Dendritic cell treated with granulocyte-macrophage colony-stimulating factor and Interleukin-4, amounts not matched to agents 40 ng/mL and 50 ng/mL, for 4 days (primary cell): ENCODE measurements at regions not wholly inside any gene's neighbourhood (a gene's known extent, or its start where the extent isn't known, plus 50 kb on each side); places are given as distances from the start of the nearest gene placed in this dataset.

Experiments used
- H3K27ac Mint-ChIP-seq: one replicate; pipeline ENCODE4 v1.8.0; 2022; ENCODE audit warnings: mild to moderate bottlenecking, mixed read lengths
- H3K27me3 Mint-ChIP-seq: one replicate; pipeline ENCODE4 v1.8.0; 2022; ENCODE audit warnings: mild to moderate bottlenecking, mixed read lengths
- H3K36me3 Mint-ChIP-seq: one replicate; pipeline ENCODE4 v1.8.0; 2022; ENCODE audit warnings: low read depth, mixed read lengths
- H3K4me1 Mint-ChIP-seq: one replicate; pipeline ENCODE4 v1.8.0; 2022; ENCODE audit warnings: low read depth, mixed read lengths
- H3K4me3 Mint-ChIP-seq: one replicate; pipeline ENCODE4 v1.8.0; 2022; ENCODE audit warnings: mild to moderate bottlenecking, moderate library complexity, mixed read lengths
- H3K9me3 Mint-ChIP-seq: one replicate; pipeline ENCODE4 v1.8.0; 2022; ENCODE audit warnings: mixed read lengths
- intact Hi-C: fragments of 100-400 bp; cut with micrococcal nuclease; formaldehyde crosslinking; loops from one replicate; pipeline ENCODE4 v1.15.0; 2022

DNA sequence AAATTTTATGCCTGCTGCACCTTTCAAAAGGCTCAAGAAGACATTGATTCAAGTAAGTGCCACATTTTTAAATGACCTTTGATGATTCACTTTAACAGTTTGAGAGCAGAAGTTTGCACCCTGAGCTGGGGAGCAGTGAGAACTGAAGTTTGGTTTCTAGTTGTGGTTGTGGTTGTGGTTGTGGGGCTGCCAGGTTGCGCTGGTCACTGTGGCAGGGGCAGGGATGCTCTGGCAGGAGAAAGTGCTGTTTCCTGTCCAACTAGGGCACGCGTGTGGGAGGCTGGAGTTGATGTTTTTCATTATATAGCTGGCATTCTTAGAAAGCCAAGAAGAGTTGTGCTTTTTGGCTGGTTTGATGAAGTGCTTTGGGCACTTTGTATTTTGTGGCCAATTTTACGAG, 339.7 kb upstream of the NR2F2 start:
- Mint-ChIP-seq H3K27ac (no peak overlapping the region), H3K9me3 (no peaks in the 10 kb centered on the region), H3K4me3 (no peak overlapping the region), H3K27me3 (peaks cover 2% of the 10 kb centered on the region), H3K36me3 (no peaks in the 10 kb centered on the region), H3K4me1 (no peaks in the 10 kb centered on the region)
- intact Hi-C loops: no loop called here

DNA sequence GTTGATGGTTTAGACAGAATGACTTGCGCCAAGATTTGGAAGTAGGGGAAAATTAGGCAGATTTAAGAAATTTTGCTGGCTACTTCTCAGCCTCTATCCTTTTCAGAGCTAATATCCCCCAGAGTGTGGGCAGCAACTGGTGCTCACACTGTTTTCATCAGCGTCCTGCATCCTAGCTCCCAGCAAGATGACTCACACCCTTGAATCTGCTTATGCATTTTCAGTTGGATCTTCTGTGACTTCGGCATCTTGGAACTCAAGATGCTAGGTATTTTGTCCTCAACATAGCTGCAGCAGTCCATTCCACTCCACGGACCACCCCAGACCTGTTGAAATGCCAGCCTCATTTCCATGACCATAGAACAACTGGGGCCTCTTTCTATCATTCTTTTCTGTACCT, 336.1 kb upstream of the NR2F2 start:
- intact Hi-C loops: no loop called here
- no peaks in the 10 kb centered on the region for H3K36me3 Mint-ChIP-seq
- peaks cover 3% of the 10 kb centered on the region for H3K27me3 Mint-ChIP-seq
- no peaks in the 10 kb centered on the region for H3K9me3 Mint-ChIP-seq
- H3K4me1 Mint-ChIP-seq: no peaks in the 10 kb centered on the region
- H3K4me3 Mint-ChIP-seq: no peak overlapping the region
- H3K27ac Mint-ChIP-seq: no peak overlapping the region

DNA sequence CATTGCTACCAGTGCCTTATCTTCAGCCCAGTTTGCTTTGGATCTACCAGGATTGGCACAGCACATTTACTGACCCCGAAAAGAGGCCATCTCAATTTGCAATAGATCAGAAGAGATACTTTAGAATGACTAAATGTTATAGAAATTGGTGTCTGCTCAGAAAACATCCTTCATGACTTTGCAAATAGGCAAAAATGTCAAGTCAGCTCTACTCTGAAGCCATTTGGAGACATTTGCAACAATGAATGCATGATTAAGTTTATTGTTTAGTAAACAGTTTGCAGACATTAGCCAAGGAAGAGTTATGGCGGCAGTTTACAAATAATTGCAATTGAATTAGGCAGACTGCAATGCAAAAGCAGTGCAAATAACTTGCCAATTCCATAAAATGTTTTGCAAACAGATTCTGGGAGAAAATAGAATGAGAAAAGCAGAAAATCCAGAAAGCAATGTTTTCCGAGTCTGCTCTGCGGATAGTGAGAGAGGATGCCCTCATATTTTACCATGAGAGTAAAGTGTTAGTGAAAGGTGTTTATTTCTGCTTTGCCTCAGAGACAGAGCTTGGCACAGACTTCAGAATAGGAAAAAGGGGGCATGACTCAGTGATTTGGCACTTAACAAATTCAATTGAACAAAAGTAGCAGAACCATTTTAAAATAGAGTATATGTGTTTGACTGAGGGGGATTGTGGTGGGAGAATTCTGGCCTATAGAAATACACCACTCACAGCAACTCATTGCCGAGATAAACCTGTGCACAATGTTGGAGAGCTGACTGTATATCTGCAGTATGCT, 334.9 kb upstream of the NR2F2 start:
- Mint-ChIP-seq H3K27me3 (peaks cover 3% of the 10 kb centered on the region), H3K27ac (no peak overlapping the region), H3K9me3 (no peaks in the 10 kb centered on the region), H3K36me3 (no peaks in the 10 kb centered on the region), H3K4me1 (no peaks in the 10 kb centered on the region), H3K4me3 (no peak overlapping the region)
- intact Hi-C loops: no loop called here

- H3K9me3 Mint-ChIP-seq: no peaks in the 10 kb centered on the region
- no peaks in the 10 kb centered on the region for H3K4me1 Mint-ChIP-seq
- intact Hi-C loops: no loop called here
- H3K4me3 Mint-ChIP-seq: no peak overlapping the region
- peaks cover 3% of the 10 kb centered on the region for H3K27me3 Mint-ChIP-seq
- H3K36me3 Mint-ChIP-seq: no peaks in the 10 kb centered on the region
- no peak overlapping the region for H3K27ac Mint-ChIP-seq
These were observed 334.0 kb upstream of the NR2F2 start for GRCh38 chr15:95996494-95996893.

DNA sequence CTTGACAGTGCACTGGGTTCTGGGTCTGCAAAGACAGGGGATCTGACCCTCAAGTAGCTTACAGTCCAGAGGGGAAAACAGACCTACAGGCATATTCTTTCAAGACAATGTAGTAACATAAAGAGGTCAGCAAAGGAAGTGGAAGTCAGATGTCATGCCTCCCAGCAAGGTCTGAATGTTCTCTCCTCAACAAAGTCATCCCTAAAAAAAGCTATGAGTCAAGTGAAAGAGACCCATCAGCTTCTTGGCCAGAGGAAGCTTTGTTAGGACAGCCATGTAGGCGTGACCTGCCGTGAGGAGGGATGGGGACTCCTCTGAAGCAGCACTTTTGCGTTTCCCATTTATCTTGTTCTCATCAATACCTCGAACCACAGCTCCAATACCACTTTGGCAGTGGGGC, 331.6 kb upstream of the NR2F2 start:
- intact Hi-C loops: no loop called here
- no peaks in the 10 kb centered on the region for H3K4me1 Mint-ChIP-seq
- no peaks in the 10 kb centered on the region for H3K36me3 Mint-ChIP-seq
- H3K27me3 Mint-ChIP-seq: peaks cover 3% of the 10 kb centered on the region
- no peak overlapping the region for H3K4me3 Mint-ChIP-seq
- no peak overlapping the region for H3K27ac Mint-ChIP-seq
- no peaks in the 10 kb centered on the region for H3K9me3 Mint-ChIP-seq

GRCh38 chr15:96002890-96003859, 327.3 kb upstream of the NR2F2 start:
- Mint-ChIP-seq H3K27ac (no peak overlapping the region), H3K27me3 (peaks cover 5% of the 10 kb centered on the region), H3K36me3 (no peaks in the 10 kb centered on the region), H3K9me3 (no peaks in the 10 kb centered on the region), H3K4me1 (no peaks in the 10 kb centered on the region), H3K4me3 (no peak overlapping the region)
- intact Hi-C loops: no loop called here

DNA sequence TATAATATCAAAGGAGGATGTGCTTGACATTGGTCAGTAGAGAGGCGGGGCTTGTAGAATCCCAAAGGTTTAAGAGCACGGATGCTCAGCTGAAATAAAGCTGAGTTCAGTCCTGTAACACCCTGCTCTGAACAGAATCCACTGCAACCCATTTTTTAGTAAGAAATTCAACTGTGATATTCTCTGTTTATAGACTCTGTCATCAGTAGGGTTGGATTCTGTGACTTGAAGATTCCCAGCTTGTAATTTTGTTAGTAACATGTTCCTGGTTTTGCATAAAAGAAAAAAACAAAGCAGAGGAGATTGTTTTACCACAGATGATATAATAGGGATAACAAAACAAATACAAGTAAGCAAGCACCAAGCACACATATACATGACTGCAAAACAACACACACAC, 324.6 kb upstream of the NR2F2 start:
- H3K4me3 Mint-ChIP-seq: no peak overlapping the region

DNA sequence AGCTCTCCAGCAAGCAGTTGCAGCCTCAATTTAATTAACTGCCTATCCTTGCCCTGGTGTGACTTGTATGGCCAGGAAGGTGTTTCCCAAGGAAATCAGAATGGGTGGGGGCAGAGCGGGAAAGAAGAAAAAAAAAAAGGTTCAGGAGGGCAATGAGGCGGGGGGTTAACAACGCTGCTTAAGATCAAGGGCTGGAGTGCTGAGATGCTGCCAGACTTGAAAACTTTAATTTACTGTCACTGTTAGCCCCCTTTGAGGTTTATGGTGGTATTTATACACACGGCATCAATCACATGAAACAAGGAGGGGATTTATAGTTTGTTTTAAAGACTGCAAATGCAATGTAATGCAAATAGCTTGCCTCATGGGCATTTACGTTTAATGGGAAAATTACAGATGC, 319.4 kb upstream of the NR2F2 start:
- Mint-ChIP-seq H3K4me3 (no peak overlapping the region), H3K27ac (no peak overlapping the region), H3K36me3 (no peaks in the 10 kb centered on the region)

More for the DNA sequence above, 324.6 kb upstream of the NR2F2 start:
- intact Hi-C loops: no loop called here
- Mint-ChIP-seq H3K27ac (no peak overlapping the region), H3K27me3 (peaks cover 5% of the 10 kb centered on the region), H3K36me3 (no peaks in the 10 kb centered on the region), H3K9me3 (no peaks in the 10 kb centered on the region), H3K4me1 (no peaks in the 10 kb centered on the region)

DNA sequence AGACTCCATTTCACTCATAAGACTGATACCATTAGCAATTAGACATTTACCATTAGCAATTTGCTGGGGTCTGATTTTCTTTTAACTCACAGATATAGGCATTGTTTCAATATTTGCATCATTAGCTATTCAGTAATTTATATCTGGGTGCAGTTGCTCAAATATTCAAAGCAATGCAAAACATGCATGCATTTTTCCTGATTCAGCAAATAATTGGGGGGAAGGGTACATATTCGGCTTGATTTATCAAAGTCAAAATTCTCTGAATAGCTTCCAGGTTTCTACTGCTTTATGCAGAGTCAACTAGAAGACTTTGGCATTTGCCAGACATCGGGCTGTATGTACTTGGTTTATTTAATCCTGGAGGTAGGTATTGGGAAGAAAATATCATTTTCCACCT, 315.6 kb upstream of the NR2F2 start:
- H3K27ac Mint-ChIP-seq: no peak overlapping the region
- no peak overlapping the region for H3K4me3 Mint-ChIP-seq
- H3K9me3 Mint-ChIP-seq: no peaks in the 10 kb centered on the region
- no peaks in the 10 kb centered on the region for H3K36me3 Mint-ChIP-seq
- no peaks in the 10 kb centered on the region for H3K4me1 Mint-ChIP-seq
- intact Hi-C loops: no loop called here
- H3K27me3 Mint-ChIP-seq: peaks cover 7% of the 10 kb centered on the region

More for the DNA sequence above, 319.4 kb upstream of the NR2F2 start:
- Mint-ChIP-seq H3K4me1 (no peaks in the 10 kb centered on the region), H3K27me3 (peaks cover 10% of the 10 kb centered on the region), H3K9me3 (no peaks in the 10 kb centered on the region)
- intact Hi-C loops: no loop called here

GRCh38 chr15:96019114-96019513, 311.4 kb upstream of the NR2F2 start:
- H3K4me1 Mint-ChIP-seq: no peaks in the 10 kb centered on the region
- no peaks in the 10 kb centered on the region for H3K27me3 Mint-ChIP-seq
- intact Hi-C loops: no loop called here
- no peaks in the 10 kb centered on the region for H3K36me3 Mint-ChIP-seq
- no peak overlapping the region for H3K27ac Mint-ChIP-seq
- H3K4me3 Mint-ChIP-seq: no peak overlapping the region
- H3K9me3 Mint-ChIP-seq: no peaks in the 10 kb centered on the region

GRCh38 chr15:96020133-96020532, 310.4 kb upstream of the NR2F2 start:
- Mint-ChIP-seq H3K4me3 (no peak overlapping the region), H3K27me3 (no peaks in the 10 kb centered on the region), H3K9me3 (no peaks in the 10 kb centered on the region), H3K36me3 (no peaks in the 10 kb centered on the region), H3K4me1 (no peaks in the 10 kb centered on the region), H3K27ac (no peak overlapping the region)
- intact Hi-C loops: no loop called here

- no peak overlapping the region for H3K4me3 Mint-ChIP-seq
- H3K27me3 Mint-ChIP-seq: no peaks in the 10 kb centered on the region
- no peaks in the 10 kb centered on the region for H3K9me3 Mint-ChIP-seq
- intact Hi-C loops: no loop called here
- no peak overlapping the region for H3K27ac Mint-ChIP-seq
- no peaks in the 10 kb centered on the region for H3K36me3 Mint-ChIP-seq
- H3K4me1 Mint-ChIP-seq: no peaks in the 10 kb centered on the region
These were observed 309.7 kb upstream of the NR2F2 start for GRCh38 chr15:96020797-96021196.

DNA sequence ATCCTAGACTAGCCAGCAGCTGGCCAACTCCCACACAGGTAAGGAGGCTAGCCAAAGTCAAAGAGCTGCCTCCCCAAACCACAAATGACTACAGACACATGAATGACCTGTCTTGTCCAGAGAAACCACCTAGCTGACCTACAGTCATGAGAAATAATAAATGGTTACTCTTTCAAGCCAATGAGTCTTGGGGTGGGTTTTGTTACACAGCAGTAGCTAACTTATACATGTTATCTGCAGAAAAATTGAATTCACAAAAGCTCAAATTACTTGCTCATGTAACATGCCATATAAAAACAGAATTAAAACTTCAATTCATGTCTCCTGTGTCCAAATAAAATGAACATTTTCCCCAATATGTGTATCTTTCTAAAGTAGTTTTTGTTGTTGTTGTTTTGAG, 307.4 kb upstream of the NR2F2 start:
- Mint-ChIP-seq H3K9me3 (no peaks in the 10 kb centered on the region), H3K36me3 (no peaks in the 10 kb centered on the region), H3K4me3 (no peak overlapping the region), H3K27me3 (no peaks in the 10 kb centered on the region), H3K4me1 (no peaks in the 10 kb centered on the region), H3K27ac (no peak overlapping the region)
- intact Hi-C loops: no loop called here

DNA sequence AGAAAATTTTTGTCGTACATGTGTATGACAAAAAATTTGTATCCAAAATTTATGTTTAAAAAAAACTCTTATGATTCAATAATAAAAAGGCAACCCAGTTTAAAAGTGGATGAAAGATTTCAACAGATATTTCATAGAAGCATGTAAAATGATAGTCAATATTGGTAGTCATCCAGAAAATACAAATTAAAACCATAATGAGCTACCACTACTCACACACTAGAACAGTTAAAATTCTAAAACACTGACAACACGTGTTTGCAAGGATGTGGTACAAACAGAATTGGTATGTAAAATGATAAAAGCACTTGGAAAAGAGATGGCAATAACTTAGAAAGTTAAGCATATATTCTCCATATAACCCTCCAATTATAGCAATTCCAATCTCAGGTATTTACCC, 303.0 kb upstream of the NR2F2 start:
- H3K4me3 Mint-ChIP-seq: no peak overlapping the region
- H3K9me3 Mint-ChIP-seq: no peaks in the 10 kb centered on the region
- no peaks in the 10 kb centered on the region for H3K36me3 Mint-ChIP-seq
- H3K4me1 Mint-ChIP-seq: no peaks in the 10 kb centered on the region
- intact Hi-C loops: no loop called here
- H3K27me3 Mint-ChIP-seq: peaks cover 13% of the 10 kb centered on the region
- H3K27ac Mint-ChIP-seq: no peak overlapping the region
